ENCODE measurements at regions not wholly inside any gene's neighbourhood (a gene's known extent, or its start where the extent isn't known, plus 50 kb on each side); places are given as distances from the start of the nearest gene placed in this dataset.

GRCh38 chr21:16492356-16492755, 762.6 kb downstream of the USP25 start:
- no peak for TF ChIP-seq CTCF (IDR thresholded peaks at IDR 0.05)
- no peak for TF ChIP-seq POLR2A (IDR thresholded peaks at IDR 0.05)

All from heart left ventricle (tissue), 13 donors.